HEK293 (cell line): ENCODE measurements at regions not wholly inside any gene's neighbourhood (a gene's known extent, or its start where the extent isn't known, plus 50 kb on each side); places are given as distances from the start of the nearest gene placed in this dataset.

Source experiments
- CTCF ChIA-PET: fragments of 350-600 bp; formaldehyde crosslinking; extraction: SDS; loops from one replicate; lab custom pipeline; 2021; ENCODE audit warnings: antibody characterized with exemption; lab: Yijun Ruan, JAX
- POLR2A ChIA-PET: fragments of 300-600 bp; formaldehyde crosslinking; extraction: SDS; loops from one replicate; lab custom pipeline; 2020; ENCODE audit warnings: antibody characterized with exemption, inconsistent platforms; lab: Yijun Ruan, JAX
- H3K27ac ChIP-seq: fragments of 200-500 bp; sonication (Bioruptor generic); 2 replicates; pipeline ENCODE4 v1.5.1; 2014; ENCODE audit warnings: low read depth, low read length, control low read depth, inconsistent platforms; ENCODE audit errors: extremely low read depth
- H3K36me3 ChIP-seq, 2 experiments: fragments of 200-500 bp in 1 of 2; sonication (Bioruptor generic) in 1 of 2; 1 replicate in 1 of 2; 2 replicates in 1 of 2; pipeline ENCODE4 v1.5.1; 2014 to 2017; ENCODE audit warnings: inconsistent platforms in 2 of 2, low read length in 2 of 2; ENCODE audit not compliant: control insufficient read depth in 2 of 2, insufficient read depth in 1 of 2
- H3K4me1 ChIP-seq: fragments of 200-500 bp; sonication (Bioruptor generic); 2 replicates; pipeline ENCODE4 v1.5.1; 2014; ENCODE audit warnings: mild to moderate bottlenecking, low read length, inconsistent platforms; ENCODE audit not compliant: control insufficient read depth, insufficient read depth
- H3K4me3 ChIP-seq: 2 replicates; pipeline ENCODE4 v1.5.1; 2011; ENCODE audit warnings: low read depth, mild to moderate bottlenecking, control low read depth, low read length, moderate library complexity
- H3K9me3 ChIP-seq: fragments of 200-500 bp; sonication (Bioruptor generic); 2 replicates; pipeline ENCODE4 v1.5.1; 2014; ENCODE audit warnings: low read depth, low read length, inconsistent platforms; ENCODE audit not compliant: control insufficient read depth, insufficient read depth
- GLIS2 ChIP-seq: fragments of 450-650 bp; formaldehyde crosslinking; IDR thresholded peaks from 2 replicates; pipeline ENCODE4 v1.5.1; 2016; ENCODE audit warnings: missing biosample characterization, missing genetic modification characterization
- MEIS1 ChIP-seq: sonication (generic); formaldehyde crosslinking; IDR thresholded peaks from 2 replicates; pipeline ENCODE4 v1.8.1; 2022; ENCODE audit warnings: missing genetic modification reagents, mild to moderate bottlenecking, borderline replicate concordance
- MYNN ChIP-seq: fragments of 450-650 bp; formaldehyde crosslinking; IDR thresholded peaks from 2 replicates; pipeline ENCODE4 v1.5.1; 2016; ENCODE audit warnings: missing biosample characterization, missing genetic modification characterization, borderline replicate concordance
- SCRT1 ChIP-seq: fragments of 450-650 bp; formaldehyde crosslinking; IDR thresholded peaks from 2 replicates; pipeline ENCODE4 v1.5.1; 2016; ENCODE audit warnings: missing biosample characterization, missing genetic modification characterization, borderline replicate concordance
- SCRT2 ChIP-seq: fragments of 450-650 bp; formaldehyde crosslinking; IDR thresholded peaks from 2 replicates; pipeline ENCODE4 v1.5.1; 2016; ENCODE audit warnings: missing biosample characterization, missing genetic modification characterization
- TRIM28 ChIP-seq: IDR thresholded peaks from 2 replicates; pipeline ENCODE4 v1.6.1; 2011; ENCODE audit warnings: low read length, control low read depth, borderline replicate concordance
- ZFHX2 ChIP-seq: fragments of 450-650 bp; formaldehyde crosslinking; conservative IDR thresholded peaks from 2 replicates; pipeline ENCODE4 v1.5.1; 2016; ENCODE audit warnings: missing biosample characterization, missing genetic modification characterization
- ZNF10 ChIP-seq: fragments of 450-650 bp; formaldehyde crosslinking; IDR thresholded peaks from 2 replicates; pipeline ENCODE4 v1.5.1; 2017; ENCODE audit warnings: missing biosample characterization, missing genetic modification characterization
- ZNF155 ChIP-seq: fragments of 450-650 bp; formaldehyde crosslinking; IDR thresholded peaks from 2 replicates; pipeline ENCODE4 v1.5.1; 2016; ENCODE audit warnings: missing biosample characterization, missing genetic modification characterization
- ZNF16 ChIP-seq: fragments of 450-650 bp; formaldehyde crosslinking; IDR thresholded peaks from 2 replicates; pipeline ENCODE4 v1.5.1; 2016; ENCODE audit warnings: low read depth, missing biosample characterization, missing genetic modification characterization
- ZNF324 ChIP-seq: fragments of 450-650 bp; formaldehyde crosslinking; IDR thresholded peaks from 2 replicates; pipeline ENCODE4 v1.5.1; 2016; ENCODE audit warnings: missing biosample characterization, missing genetic modification characterization
- ZNF544 ChIP-seq: fragments of 450-650 bp; formaldehyde crosslinking; IDR thresholded peaks from 2 replicates; pipeline ENCODE4 v1.5.0; 2017; ENCODE audit warnings: missing biosample characterization, missing genetic modification characterization
- ZNF561 ChIP-seq: fragments of 450-650 bp; IDR thresholded peaks from 2 replicates; pipeline ENCODE4 v1.5.1; 2018; ENCODE audit warnings: missing biosample characterization, missing genetic modification characterization, borderline replicate concordance
- ZNF776 ChIP-seq: fragments of 450-650 bp; formaldehyde crosslinking; IDR thresholded peaks from 2 replicates; pipeline ENCODE4 v1.5.0; 2017; ENCODE audit warnings: missing biosample characterization, missing genetic modification characterization, borderline replicate concordance
- TF ChIP-seq, protein P1 (sequence below): fragments of 450-650 bp; formaldehyde crosslinking; IDR thresholded peaks from 2 replicates; pipeline ENCODE4 v1.5.1; 2017; ENCODE audit warnings: missing biosample characterization, mild to moderate bottlenecking, missing genetic modification characterization, moderate library complexity
- TF ChIP-seq, protein P2 (sequence below): fragments of 450-650 bp; formaldehyde crosslinking; IDR thresholded peaks from 2 replicates; pipeline ENCODE4 v1.5.1; 2016; ENCODE audit warnings: missing biosample characterization, missing genetic modification characterization, borderline replicate concordance
- TF ChIP-seq, protein P3 (sequence below): fragments of 450-650 bp; formaldehyde crosslinking; IDR thresholded peaks from 2 replicates; pipeline ENCODE4 v1.5.0; 2017; ENCODE audit warnings: missing biosample characterization, missing genetic modification characterization, borderline replicate concordance
- TF ChIP-seq, protein P4 (sequence below): fragments of 450-650 bp; formaldehyde crosslinking; IDR thresholded peaks from 2 replicates; pipeline ENCODE4 v1.5.1; 2016; ENCODE audit warnings: missing biosample characterization, missing genetic modification characterization

DNA sequence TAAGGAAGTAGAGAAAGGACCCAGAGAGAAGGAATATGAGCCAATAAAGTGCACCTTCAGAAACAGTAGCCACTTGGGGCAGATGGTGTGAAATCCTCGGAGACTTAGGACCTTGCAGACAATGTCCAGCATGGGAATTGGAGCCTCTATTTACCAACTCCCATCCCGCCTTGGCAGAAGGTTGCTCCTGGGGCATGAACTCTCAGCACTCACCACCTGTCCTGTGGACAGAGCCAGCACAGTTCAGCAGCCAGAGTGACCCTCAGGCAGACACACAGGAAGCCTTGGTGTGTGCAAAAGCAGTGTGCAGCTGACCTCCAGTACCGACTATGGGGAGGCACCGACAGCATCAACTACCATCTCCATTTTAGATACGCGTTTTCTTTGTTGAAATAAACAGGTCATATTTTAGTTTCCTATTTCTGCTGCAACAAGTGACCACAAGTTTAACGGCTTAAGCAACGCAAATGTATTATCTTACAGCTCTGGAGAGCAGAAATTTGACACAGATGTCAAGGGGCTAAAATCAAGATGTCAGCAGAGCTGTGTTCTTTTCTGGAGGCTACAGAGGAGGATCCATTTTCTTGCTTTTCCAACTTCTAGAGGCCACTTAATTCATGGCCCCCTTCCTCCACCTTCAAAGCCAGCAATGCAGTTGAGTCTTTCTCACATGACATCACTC, 428.1 kb downstream of the MED13L start:
- POLR2A ChIA-PET, result no interaction called here
- H3K4me3 ChIP-seq, result no peak overlapping the region
- no peaks in the 10 kb centered on the region for H3K9me3 ChIP-seq
- no peak overlapping the region for H3K27ac ChIP-seq
- CTCF ChIA-PET, result no interaction called here
- TF ChIP-seq, protein P1, sequence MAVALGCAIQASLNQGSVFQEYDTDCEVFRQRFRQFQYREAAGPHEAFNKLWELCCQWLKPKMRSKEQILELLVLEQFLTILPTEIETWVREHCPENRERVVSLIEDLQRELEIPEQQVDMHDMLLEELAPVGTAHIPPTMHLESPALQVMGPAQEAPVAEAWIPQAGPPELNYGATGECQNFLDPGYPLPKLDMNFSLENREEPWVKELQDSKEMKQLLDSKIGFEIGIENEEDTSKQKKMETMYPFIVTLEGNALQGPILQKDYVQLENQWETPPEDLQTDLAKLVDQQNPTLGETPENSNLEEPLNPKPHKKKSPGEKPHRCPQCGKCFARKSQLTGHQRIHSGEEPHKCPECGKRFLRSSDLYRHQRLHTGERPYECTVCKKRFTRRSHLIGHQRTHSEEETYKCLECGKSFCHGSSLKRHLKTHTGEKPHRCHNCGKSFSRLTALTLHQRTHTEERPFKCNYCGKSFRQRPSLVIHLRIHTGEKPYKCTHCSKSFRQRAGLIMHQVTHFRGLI (tag by site-specific recombination), result no peak
- TF ChIP-seq MYNN (tag by site-specific recombination), result no peak
- no peak for TF ChIP-seq MEIS1
- no peak for TF ChIP-seq ZNF16
- TF ChIP-seq TRIM28, result no peak
- no peak for TF ChIP-seq SCRT2 (tag by site-specific recombination)
- no peak for TF ChIP-seq ZNF324 (tag by site-specific recombination)
- no peak for TF ChIP-seq ZNF776
- TF ChIP-seq, protein P2, sequence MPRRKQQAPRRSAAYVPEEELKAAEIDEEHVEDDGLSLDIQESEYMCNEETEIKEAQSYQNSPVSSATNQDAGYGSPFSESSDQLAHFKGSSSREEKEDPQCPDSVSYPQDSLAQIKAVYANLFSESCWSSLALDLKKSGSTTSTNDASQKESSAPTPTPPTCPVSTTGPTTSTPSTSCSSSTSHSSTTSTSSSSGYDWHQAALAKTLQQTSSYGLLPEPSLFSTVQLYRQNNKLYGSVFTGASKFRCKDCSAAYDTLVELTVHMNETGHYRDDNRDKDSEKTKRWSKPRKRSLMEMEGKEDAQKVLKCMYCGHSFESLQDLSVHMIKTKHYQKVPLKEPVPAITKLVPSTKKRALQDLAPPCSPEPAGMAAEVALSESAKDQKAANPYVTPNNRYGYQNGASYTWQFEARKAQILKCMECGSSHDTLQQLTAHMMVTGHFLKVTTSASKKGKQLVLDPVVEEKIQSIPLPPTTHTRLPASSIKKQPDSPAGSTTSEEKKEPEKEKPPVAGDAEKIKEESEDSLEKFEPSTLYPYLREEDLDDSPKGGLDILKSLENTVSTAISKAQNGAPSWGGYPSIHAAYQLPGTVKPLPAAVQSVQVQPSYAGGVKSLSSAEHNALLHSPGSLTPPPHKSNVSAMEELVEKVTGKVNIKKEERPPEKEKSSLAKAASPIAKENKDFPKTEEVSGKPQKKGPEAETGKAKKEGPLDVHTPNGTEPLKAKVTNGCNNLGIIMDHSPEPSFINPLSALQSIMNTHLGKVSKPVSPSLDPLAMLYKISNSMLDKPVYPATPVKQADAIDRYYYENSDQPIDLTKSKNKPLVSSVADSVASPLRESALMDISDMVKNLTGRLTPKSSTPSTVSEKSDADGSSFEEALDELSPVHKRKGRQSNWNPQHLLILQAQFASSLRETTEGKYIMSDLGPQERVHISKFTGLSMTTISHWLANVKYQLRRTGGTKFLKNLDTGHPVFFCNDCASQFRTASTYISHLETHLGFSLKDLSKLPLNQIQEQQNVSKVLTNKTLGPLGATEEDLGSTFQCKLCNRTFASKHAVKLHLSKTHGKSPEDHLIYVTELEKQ (tag by site-specific recombination), result no peak
- TF ChIP-seq SCRT1 (tag by site-specific recombination), result no peak
- TF ChIP-seq GLIS2 (tag by site-specific recombination), result no peak
- H3K4me1 ChIP-seq, result no peaks in the 10 kb centered on the region
- H3K36me3 ChIP-seq, result no peaks in the 10 kb centered on the region

DNA sequence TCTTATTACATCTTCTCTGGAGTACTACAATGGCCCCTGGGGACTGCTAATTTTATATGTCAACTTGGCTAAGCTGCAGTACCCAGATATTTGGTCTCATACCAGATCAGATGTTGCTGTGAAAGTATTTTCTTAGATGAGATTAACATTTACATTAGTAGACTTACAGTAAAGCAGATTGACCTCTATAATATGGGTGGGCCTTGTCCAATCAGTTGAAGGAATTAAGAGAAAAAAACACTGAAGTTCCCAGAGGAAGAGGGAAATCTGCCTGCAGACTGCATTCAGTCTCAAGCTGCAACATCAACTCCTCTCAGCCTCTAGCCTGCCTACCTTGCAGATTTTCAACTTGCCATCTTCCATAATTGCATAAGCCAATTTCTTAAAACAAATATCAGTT, 430.1 kb downstream of the MED13L start:
- Histone ChIP-seq H3K36me3 (no peaks in the 10 kb centered on the region), H3K4me3 (no peak overlapping the region), H3K4me1 (no peaks in the 10 kb centered on the region), H3K9me3 (no peaks in the 10 kb centered on the region), H3K27ac (no peak overlapping the region)
- CTCF ChIA-PET, result no interaction called here
- TF ChIP-seq ZFHX2 (tag by site-specific recombination) (no peak), ZNF561 (tag by site-specific recombination) (no peak), ZNF10 (peak; percentile 98), ZNF544 (no peak)
- POLR2A ChIA-PET, result no interaction called here

DNA sequence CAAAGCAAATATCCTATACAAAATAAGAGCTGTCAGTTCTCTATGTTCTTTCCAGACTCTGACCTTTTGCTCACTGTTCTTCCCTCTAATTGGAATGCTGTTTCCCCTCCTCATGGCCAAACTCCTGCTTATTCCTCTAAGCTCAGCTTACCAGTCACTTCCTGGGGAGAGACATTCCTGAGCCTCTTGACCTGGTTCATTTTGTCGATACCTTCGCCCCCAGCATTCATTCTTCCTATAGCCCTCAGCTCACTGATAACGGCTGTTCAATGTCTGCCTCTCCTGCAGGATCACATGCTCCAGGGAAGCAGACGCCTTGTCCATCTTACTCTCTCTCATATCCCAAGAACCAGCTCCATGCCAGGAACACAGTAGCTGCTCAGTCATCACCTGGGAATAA, 431.0 kb downstream of the MED13L start:
- H3K36me3 ChIP-seq, result no peaks in the 10 kb centered on the region
- CTCF ChIA-PET, result no interaction called here
- no peaks in the 10 kb centered on the region for H3K4me1 ChIP-seq
- POLR2A ChIA-PET, result no interaction called here
- no peak overlapping the region for H3K27ac ChIP-seq
- no peak overlapping the region for H3K4me3 ChIP-seq
- TF ChIP-seq, protein P3, sequence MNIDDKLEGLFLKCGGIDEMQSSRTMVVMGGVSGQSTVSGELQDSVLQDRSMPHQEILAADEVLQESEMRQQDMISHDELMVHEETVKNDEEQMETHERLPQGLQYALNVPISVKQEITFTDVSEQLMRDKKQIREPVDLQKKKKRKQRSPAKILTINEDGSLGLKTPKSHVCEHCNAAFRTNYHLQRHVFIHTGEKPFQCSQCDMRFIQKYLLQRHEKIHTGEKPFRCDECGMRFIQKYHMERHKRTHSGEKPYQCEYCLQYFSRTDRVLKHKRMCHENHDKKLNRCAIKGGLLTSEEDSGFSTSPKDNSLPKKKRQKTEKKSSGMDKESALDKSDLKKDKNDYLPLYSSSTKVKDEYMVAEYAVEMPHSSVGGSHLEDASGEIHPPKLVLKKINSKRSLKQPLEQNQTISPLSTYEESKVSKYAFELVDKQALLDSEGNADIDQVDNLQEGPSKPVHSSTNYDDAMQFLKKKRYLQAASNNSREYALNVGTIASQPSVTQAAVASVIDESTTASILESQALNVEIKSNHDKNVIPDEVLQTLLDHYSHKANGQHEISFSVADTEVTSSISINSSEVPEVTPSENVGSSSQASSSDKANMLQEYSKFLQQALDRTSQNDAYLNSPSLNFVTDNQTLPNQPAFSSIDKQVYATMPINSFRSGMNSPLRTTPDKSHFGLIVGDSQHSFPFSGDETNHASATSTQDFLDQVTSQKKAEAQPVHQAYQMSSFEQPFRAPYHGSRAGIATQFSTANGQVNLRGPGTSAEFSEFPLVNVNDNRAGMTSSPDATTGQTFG, result no peak
- TF ChIP-seq ZNF561 (tag by site-specific recombination) (no peak), ZNF155 (no peak)
- TF ChIP-seq, protein P4, sequence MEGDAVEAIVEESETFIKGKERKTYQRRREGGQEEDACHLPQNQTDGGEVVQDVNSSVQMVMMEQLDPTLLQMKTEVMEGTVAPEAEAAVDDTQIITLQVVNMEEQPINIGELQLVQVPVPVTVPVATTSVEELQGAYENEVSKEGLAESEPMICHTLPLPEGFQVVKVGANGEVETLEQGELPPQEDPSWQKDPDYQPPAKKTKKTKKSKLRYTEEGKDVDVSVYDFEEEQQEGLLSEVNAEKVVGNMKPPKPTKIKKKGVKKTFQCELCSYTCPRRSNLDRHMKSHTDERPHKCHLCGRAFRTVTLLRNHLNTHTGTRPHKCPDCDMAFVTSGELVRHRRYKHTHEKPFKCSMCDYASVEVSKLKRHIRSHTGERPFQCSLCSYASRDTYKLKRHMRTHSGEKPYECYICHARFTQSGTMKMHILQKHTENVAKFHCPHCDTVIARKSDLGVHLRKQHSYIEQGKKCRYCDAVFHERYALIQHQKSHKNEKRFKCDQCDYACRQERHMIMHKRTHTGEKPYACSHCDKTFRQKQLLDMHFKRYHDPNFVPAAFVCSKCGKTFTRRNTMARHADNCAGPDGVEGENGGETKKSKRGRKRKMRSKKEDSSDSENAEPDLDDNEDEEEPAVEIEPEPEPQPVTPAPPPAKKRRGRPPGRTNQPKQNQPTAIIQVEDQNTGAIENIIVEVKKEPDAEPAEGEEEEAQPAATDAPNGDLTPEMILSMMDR (tag by site-specific recombination), result no peak
- H3K9me3 ChIP-seq, result no peaks in the 10 kb centered on the region
